H1 (cell line): ENCODE measurements at regions not wholly inside any gene's neighbourhood (a gene's known extent, or its start where the extent isn't known, plus 50 kb on each side); places are given as distances from the start of the nearest gene placed in this dataset.

Experiments used
- ASH2L ChIP-seq: fragments of 200-600, 300-600 bp; sonication (generic); IDR thresholded peaks from one replicate; pipeline ENCODE4 v1.7.1; 2017; ENCODE audit warnings: low read length
- EP300 ChIP-seq, 2 experiments: IDR thresholded peaks; 1 replicate in 1 of 2; 2 replicates in 1 of 2; pipeline ENCODE4 v1.6.1; 2011 to 2012; ENCODE audit warnings: low read depth in 2 of 2, low read length in 2 of 2, mild to moderate bottlenecking in 2 of 2, borderline replicate concordance in 1 of 2, inconsistent platforms in 1 of 2, moderate library complexity in 1 of 2
- JUN ChIP-seq: IDR thresholded peaks from 2 replicates; pipeline ENCODE4 v1.6.1; 2011; ENCODE audit warnings: low read depth, mild to moderate bottlenecking, improper control_type of control experiment, low read length
- KDM4A ChIP-seq: IDR thresholded peaks from one replicate; pipeline ENCODE4 v1.7.1; 2012; ENCODE audit warnings: low read depth, mild to moderate bottlenecking, moderate library complexity, low read length, inconsistent platforms; ENCODE audit not compliant: severe bottlenecking
- RNF2 ChIP-seq: fragments of 200-900, 300-1000 bp; sonication (generic); IDR thresholded peaks from 2 replicates; pipeline ENCODE4 v1.7.1; 2016; ENCODE audit warnings: borderline replicate concordance, low read depth, mild to moderate bottlenecking, antibody characterized with exemption, low read length; ENCODE audit not compliant: poor library complexity, severe bottlenecking; ENCODE audit errors: missing control alignments
- SP1 ChIP-seq: IDR thresholded peaks from 2 replicates; pipeline ENCODE4 v1.6.1; 2011; ENCODE audit warnings: low read depth, low read length
- SP2 ChIP-seq: IDR thresholded peaks from 2 replicates; pipeline ENCODE4 v1.6.1; 2012; ENCODE audit warnings: mild to moderate bottlenecking, low read length, inconsistent platforms
- TCF12 ChIP-seq: IDR thresholded peaks from 2 replicates; pipeline ENCODE4 v1.6.1; 2011; ENCODE audit warnings: low read depth, mild to moderate bottlenecking, low read length
- TEAD4 ChIP-seq: IDR thresholded peaks from 2 replicates; pipeline ENCODE4 v1.6.1; 2012; ENCODE audit warnings: low read depth, low read length, inconsistent platforms, mixed read lengths

DNA sequence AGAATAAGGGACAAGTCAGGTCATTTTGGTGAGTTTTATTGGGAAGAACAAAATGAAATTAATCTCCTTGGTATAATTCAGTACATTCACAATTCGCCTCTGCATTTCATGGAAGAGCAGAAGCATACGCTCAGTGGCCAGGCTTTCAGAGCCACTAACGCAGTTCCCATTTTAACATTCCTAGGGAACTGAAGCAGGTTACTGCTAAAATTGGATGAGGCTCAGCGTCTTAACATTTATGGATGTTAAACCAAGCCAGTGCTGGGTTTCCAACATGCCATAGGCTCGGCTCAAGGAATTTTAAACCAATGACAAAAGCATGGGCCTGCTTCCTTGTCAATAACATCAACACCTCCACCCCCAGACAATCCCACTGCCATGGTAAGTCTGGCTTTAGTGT, 172.7 kb upstream of the PRICKLE2 start (continued):
- TF ChIP-seq SP2 (no peak), EP300 (IDR thresholded peaks at IDR 0.05; ENCODE audit: borderline replicate concordance in 1 of 2, low read depth in 2 of 2, low read length in 2 of 2) (no peak), RNF2 (no peak), ASH2L (no peak), JUN (no peak), KDM4A (no peak), TEAD4 (no peak), SP1 (no peak), TCF12 (no peak)
